Tibial artery (tissue), 4 donors: ENCODE measurements at regions not wholly inside any gene's neighbourhood (a gene's known extent, or its start where the extent isn't known, plus 50 kb on each side); places are given as distances from the start of the nearest gene placed in this dataset.

Source experiments
- DNase-seq, 2 donors: peaks; one replicate each; pipeline ENCODE4 v3.0.0-alpha.2; 2019
- H3K27ac ChIP-seq, 2 donors: fragments of 200-600 bp; sonication (generic) in 1 of 2; 1 replicate in 1 of 2; 2 replicates in 1 of 2; pipeline ENCODE4 v1.5.1; 2018 to 2019; ENCODE audit warnings: mild to moderate bottlenecking in 1 of 2
- H3K27me3 ChIP-seq, 2 donors: fragments of 200-600 bp; sonication (generic) in 1 of 2; one replicate each; pipeline versions ENCODE4 v1.5.1 to v1.6.0; 2016 to 2019
- H3K36me3 ChIP-seq, 3 donors: fragments of 200-600 bp; sonication (generic) in 2 of 3; one replicate each; pipeline ENCODE4 v1.5.1; 2016 to 2019; ENCODE audit warnings: mild to moderate bottlenecking in 2 of 3
- H3K4me1 ChIP-seq, 4 donors: fragments of 200-600 bp; sonication (generic) in 2 of 4; 1 replicate in 3 of 4; 2 replicates in 1 of 4; pipeline ENCODE4 v1.5.1; 2016 to 2019
- H3K4me3 ChIP-seq, 2 donors: fragments of 200-600 bp; sonication (generic) in 1 of 2; 1 replicate in 1 of 2; 2 replicates in 1 of 2; pipeline ENCODE4 v1.5.1; 2018 to 2019; ENCODE audit warnings: mild to moderate bottlenecking in 2 of 2
- H3K9me3 ChIP-seq, 3 donors: fragments of 200-600 bp; sonication (generic) in 1 of 3; one replicate each; pipeline ENCODE4 v1.5.1; 2016 to 2019
- intact Hi-C: fragments of 100-400 bp; cut with DNase I; formaldehyde crosslinking; loops from one replicate; pipeline ENCODE4 v1.15.0; 2023; ENCODE audit warnings: low total_unique reads
- TF ChIP-seq, protein P1 (sequence below), 2 experiments: fragments of 200-600 bp in 1 of 2; fragments of 450-650 bp in 1 of 2; IDR thresholded peaks; one replicate each; pipeline ENCODE4 v1.5.1; 2017 to 2019; ENCODE audit warnings: antibody characterized with exemption in 2 of 2, mild to moderate bottlenecking in 1 of 2, moderate library complexity in 1 of 2

DNA sequence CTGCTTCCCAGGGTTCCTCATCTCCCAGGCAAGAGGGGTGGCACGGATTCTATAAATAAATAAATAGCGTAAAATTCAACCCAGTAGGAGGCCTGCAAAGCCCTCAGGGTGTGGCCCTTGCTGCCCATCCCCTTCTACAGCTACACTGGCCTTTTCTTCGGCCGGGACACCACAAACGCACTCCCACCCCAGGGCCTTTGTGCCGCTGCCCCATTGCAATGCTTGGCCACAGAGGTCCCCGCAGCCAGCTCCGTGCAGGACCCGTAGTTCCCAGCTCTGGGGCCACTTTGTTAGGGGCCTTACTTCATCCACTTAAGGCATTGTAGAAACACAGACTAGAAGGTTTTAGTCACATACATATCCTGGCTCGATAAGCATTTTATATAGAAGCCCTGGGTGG, 151.2 kb downstream of the ERMARD start:
- DNase-seq = peak in 1 of 2 donors; percentile 35
- peaks cover 0 to 6% of the 10 kb centered on the region in 2 donors for H3K27me3 ChIP-seq
- no peaks in the 10 kb centered on the region for H3K9me3 ChIP-seq
- no peak overlapping the region for H3K27ac ChIP-seq
- intact Hi-C loops = no loop called here
- TF ChIP-seq, protein P1, sequence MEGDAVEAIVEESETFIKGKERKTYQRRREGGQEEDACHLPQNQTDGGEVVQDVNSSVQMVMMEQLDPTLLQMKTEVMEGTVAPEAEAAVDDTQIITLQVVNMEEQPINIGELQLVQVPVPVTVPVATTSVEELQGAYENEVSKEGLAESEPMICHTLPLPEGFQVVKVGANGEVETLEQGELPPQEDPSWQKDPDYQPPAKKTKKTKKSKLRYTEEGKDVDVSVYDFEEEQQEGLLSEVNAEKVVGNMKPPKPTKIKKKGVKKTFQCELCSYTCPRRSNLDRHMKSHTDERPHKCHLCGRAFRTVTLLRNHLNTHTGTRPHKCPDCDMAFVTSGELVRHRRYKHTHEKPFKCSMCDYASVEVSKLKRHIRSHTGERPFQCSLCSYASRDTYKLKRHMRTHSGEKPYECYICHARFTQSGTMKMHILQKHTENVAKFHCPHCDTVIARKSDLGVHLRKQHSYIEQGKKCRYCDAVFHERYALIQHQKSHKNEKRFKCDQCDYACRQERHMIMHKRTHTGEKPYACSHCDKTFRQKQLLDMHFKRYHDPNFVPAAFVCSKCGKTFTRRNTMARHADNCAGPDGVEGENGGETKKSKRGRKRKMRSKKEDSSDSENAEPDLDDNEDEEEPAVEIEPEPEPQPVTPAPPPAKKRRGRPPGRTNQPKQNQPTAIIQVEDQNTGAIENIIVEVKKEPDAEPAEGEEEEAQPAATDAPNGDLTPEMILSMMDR (IDR thresholded peaks at IDR 0.05) = no peak
- no peaks in the 10 kb centered on the region for H3K36me3 ChIP-seq
- no peak overlapping the region for H3K4me3 ChIP-seq
- H3K4me1 ChIP-seq = no peaks in the 10 kb centered on the region

DNA sequence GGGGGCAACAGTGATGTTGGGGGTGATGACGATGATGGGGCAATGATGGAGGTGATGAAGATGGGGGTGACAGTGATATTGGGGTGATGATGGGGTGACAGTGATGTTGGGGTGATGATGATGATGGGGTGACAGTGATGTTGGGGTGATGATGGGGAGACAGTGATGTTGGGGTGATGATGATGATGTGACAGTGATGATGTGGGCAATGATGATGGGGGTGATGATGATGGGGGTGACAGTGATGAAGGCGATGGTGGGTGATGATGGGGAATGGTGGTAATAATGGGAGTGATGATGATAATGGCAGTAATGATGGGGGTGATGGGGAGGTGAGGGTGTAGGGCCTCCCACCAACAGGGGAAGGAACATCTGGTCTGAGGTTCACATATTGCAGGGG, 150.6 kb downstream of the ERMARD start:
- Histone ChIP-seq H3K36me3 (no peaks in the 10 kb centered on the region), H3K27me3 (peaks cover 0 to 3% of the 10 kb centered on the region in 2 donors), H3K27ac (no peak overlapping the region), H3K4me3 (no peak overlapping the region), H3K4me1 (no peaks in the 10 kb centered on the region), H3K9me3 (no peaks in the 10 kb centered on the region)
- TF ChIP-seq, protein P1 (IDR thresholded peaks at IDR 0.05) = no peak
- intact Hi-C loops = no loop called here
- DNase-seq = peak in 1 of 2 donors; percentile 3

DNA sequence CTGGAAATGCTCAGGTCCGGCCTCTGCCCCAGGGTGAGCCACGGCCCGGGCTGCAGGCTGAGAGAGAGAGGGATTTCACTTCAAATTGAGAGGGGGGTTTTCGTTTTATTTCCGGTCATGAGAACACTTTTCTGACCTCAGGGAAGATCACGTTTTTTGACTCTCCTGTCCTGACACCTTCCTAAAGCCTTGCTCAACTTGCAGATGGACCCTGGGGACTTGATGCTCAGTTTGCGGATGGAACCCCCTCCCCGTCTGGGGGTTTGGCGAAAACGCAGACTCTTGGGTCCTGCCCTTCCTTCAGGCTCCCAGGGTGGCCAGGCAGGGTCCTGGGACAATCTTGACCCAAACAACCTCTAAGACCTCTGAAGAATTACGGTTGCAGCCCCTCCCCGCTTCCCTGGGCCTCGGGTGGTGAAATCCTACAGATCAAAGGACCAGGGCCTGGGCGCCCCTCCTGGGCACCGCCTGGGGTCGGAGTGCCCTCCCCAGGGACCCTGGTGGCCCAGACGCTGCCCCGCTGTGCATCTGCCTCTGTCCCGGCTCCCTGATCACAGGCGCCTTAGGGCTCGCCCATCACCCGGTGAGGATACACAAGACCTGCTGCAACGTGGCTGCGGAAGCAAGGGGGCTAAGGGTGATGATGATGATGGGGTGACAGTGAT, 148.2 kb downstream of the ERMARD start:
- Histone ChIP-seq H3K36me3 (no peaks in the 10 kb centered on the region), H3K27ac (no peak overlapping the region), H3K4me3 (no peak overlapping the region), H3K4me1 (no peaks in the 10 kb centered on the region), H3K9me3 (no peaks in the 10 kb centered on the region), H3K27me3 (peaks cover 0 to 3% of the 10 kb centered on the region in 2 donors)
- DNase-seq = peak in 1 of 2 donors; percentile 44
- TF ChIP-seq, protein P1 (IDR thresholded peaks at IDR 0.05) = no peak
- intact Hi-C loops = no loop called here

DNA sequence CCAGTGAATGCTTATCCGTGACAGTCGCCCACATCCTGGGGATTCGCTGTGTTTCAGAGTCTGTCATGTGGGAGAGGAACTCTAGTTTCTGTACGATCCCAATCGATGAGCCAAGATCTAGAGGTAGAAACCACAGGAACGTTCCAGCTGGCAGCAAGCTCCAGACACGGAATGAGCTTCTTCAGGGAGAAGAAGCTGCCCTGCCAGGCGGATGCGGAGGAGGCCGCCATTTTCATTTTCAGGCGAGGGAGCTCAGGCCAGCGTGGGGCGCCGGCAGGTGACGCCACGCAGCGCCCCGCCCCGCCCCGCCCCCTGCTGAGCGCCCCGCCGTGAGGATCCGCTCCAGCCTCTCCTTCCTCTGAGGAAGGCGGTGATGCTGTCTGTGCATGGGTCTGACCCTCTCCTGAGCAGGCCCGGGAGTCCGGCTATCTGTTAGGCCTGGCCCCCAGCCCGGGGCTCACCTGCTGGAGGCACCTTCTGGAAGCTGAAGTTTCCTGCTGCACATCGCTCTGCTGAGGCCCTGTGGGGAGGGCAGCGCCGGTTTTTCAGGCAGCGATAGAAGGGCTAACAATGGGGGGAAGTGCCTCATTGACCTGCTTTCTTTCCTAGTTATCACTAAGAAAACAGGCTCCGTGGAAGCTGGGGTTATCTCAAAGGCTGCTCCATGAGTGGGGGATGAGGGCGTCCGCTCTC, 147.5 kb downstream of the ERMARD start:
- Histone ChIP-seq H3K4me1 (no peaks in the 10 kb centered on the region), H3K4me3 (no peak overlapping the region), H3K27ac (no peak overlapping the region), H3K27me3 (peaks cover 0 to 3% of the 10 kb centered on the region in 2 donors), H3K36me3 (no peaks in the 10 kb centered on the region), H3K9me3 (no peaks in the 10 kb centered on the region)
- intact Hi-C loops = no loop called here
- TF ChIP-seq, protein P1 (IDR thresholded peaks at IDR 0.05) = no peak
- DNase-seq = peak in 1 of 2 donors; percentile 59

DNA sequence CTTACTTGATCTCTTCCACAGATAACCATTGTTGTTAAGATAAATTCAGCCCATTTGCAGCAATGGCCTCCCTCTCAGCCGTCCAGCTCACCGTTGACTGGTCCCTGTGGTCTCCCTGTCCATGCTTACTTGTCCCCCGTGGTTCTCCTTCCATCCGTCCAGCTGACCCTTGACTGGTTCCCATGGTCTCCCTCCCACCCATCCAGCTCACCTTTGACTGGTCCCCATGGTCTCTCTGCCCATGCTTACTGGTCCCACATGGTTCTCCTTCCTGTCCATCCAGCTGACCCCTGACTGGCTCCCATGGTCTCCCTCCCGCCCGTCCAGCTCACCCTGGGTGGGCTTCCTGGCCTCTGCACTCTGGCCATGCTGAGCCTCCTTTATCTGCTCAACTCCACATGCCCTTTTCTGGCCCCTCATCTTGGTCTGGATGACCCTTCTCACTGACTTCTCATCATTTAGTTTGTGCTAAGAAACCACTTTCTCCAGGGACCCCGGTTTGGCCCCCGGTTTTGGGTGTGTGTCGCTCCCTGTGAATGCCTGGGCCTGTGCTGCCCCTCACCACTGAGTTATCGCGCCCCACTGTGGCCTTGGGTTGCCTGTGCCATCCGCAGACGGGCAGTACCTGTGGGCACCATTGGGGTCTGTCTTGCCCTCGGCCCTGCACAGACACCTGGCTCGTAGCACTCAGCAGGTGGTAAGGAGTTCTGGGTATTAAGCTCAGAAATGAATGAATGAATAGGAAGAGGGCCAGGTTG, 146.4 kb downstream of the ERMARD start:
- no peaks in the 10 kb centered on the region for H3K9me3 ChIP-seq
- H3K27me3 ChIP-seq = peaks cover 0 to 3% of the 10 kb centered on the region in 2 donors
- TF ChIP-seq, protein P1 (IDR thresholded peaks at IDR 0.05) = no peak
- no peak overlapping the region for H3K27ac ChIP-seq
- no peak overlapping the region for H3K4me3 ChIP-seq
- intact Hi-C loops = no loop called here
- no peaks in the 10 kb centered on the region for H3K4me1 ChIP-seq
- DNase-seq = no peak
- H3K36me3 ChIP-seq = no peaks in the 10 kb centered on the region
